ENCODE measurements at regions not wholly inside any gene's neighbourhood (a gene's known extent, or its start where the extent isn't known, plus 50 kb on each side); places are given as distances from the start of the nearest gene placed in this dataset.
A peak's percentile ranks its signal among the peaks of the same experiment; 100 is the strongest.

DNA sequence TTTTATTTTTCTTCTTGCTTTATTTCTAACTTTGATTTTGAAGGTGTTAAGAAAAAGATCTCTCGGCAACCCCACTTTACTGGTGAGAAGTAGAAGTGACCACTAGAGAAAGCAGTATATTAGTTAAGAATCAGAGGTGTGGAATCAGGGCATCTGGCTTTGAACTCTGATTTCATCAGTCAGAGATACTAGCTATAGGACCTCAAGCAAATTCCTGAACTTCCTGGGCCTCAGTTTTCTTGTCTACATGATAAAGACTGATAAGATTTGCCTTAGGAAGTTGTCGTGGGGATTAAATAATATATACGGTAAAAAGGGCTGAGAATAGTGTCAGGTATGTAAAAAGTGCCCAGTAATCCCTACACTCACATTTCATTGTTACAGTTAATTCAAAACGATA lies 440.3 kb upstream of the CRIM1 start:
- no peaks in the 10 kb centered on the region for H3K4me1 ChIP-seq
- TF ChIP-seq, protein P1, sequence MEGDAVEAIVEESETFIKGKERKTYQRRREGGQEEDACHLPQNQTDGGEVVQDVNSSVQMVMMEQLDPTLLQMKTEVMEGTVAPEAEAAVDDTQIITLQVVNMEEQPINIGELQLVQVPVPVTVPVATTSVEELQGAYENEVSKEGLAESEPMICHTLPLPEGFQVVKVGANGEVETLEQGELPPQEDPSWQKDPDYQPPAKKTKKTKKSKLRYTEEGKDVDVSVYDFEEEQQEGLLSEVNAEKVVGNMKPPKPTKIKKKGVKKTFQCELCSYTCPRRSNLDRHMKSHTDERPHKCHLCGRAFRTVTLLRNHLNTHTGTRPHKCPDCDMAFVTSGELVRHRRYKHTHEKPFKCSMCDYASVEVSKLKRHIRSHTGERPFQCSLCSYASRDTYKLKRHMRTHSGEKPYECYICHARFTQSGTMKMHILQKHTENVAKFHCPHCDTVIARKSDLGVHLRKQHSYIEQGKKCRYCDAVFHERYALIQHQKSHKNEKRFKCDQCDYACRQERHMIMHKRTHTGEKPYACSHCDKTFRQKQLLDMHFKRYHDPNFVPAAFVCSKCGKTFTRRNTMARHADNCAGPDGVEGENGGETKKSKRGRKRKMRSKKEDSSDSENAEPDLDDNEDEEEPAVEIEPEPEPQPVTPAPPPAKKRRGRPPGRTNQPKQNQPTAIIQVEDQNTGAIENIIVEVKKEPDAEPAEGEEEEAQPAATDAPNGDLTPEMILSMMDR (IDR thresholded peaks at IDR 0.05; ENCODE audit: low read depth, low read length): no peak
- no peaks in the 10 kb centered on the region for H3K9me3 ChIP-seq
- H3K4me3 ChIP-seq (ENCODE audit: low read depth, low read length): no peak overlapping the region
- no peaks in the 10 kb centered on the region for H3K27me3 ChIP-seq
- H3K36me3 ChIP-seq: no peaks in the 10 kb centered on the region
- no peak for DNase-seq

- TF ChIP-seq, protein P1 (IDR thresholded peaks at IDR 0.05; ENCODE audit: low read depth, low read length): no peak
- Histone ChIP-seq H3K4me1 (no peaks in the 10 kb centered on the region), H3K9me3 (no peaks in the 10 kb centered on the region), H3K4me3 (ENCODE audit: low read depth, low read length) (no peak overlapping the region), H3K27me3 (no peaks in the 10 kb centered on the region), H3K36me3 (no peaks in the 10 kb centered on the region)
- DNase-seq: no peak
Measured at GRCh38 chr2:35891936-35892335, 463.6 kb upstream of the CRIM1 start.

GRCh38 chr2:35891528-35891927 lies 464.1 kb upstream of the CRIM1 start:
- H3K4me3 ChIP-seq (ENCODE audit: low read depth, low read length): no peak overlapping the region
- TF ChIP-seq, protein P1 (IDR thresholded peaks at IDR 0.05; ENCODE audit: low read depth, low read length): no peak
- no peaks in the 10 kb centered on the region for H3K36me3 ChIP-seq
- H3K27me3 ChIP-seq: no peaks in the 10 kb centered on the region
- H3K4me1 ChIP-seq: no peaks in the 10 kb centered on the region
- no peak for DNase-seq
- H3K9me3 ChIP-seq: no peaks in the 10 kb centered on the region

- H3K4me3 ChIP-seq (ENCODE audit: low read depth, low read length): no peak overlapping the region
- no peaks in the 10 kb centered on the region for H3K9me3 ChIP-seq
- H3K4me1 ChIP-seq: no peaks in the 10 kb centered on the region
- TF ChIP-seq, protein P1 (IDR thresholded peaks at IDR 0.05; ENCODE audit: low read depth, low read length): no peak
- H3K27me3 ChIP-seq: no peaks in the 10 kb centered on the region
- no peak for DNase-seq
- H3K36me3 ChIP-seq: no peaks in the 10 kb centered on the region
Measured at GRCh38 chr2:35887146-35887545, 468.4 kb upstream of the CRIM1 start.

DNA sequence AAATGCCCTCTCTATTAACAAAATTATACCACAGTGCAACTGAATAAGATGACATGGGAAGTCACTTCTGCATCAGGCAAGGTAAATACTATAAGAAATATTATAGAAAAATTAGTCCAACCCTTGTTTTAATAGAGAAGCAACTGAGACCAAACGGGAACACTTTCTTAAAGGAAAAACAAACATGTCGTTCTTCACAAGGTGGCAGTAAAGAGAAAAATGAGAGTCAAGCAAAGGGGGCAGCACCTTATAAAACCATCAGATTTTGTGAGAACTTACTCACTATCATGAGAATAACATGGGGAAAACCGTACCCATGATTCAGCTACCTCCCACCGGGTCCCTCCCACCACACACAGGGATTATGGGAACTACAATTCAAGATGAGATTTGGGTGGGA lies 481.7 kb upstream of the CRIM1 start:
- Histone ChIP-seq H3K4me1 (no peaks in the 10 kb centered on the region), H3K27me3 (0 out of 2 replicates have a peak, but pooled peaks cover 3% of the 10 kb centered on the region), H3K36me3 (no peaks in the 10 kb centered on the region), H3K4me3 (ENCODE audit: low read depth, low read length) (no peak overlapping the region), H3K9me3 (no peaks in the 10 kb centered on the region)
- TF ChIP-seq, protein P1 (IDR thresholded peaks at IDR 0.05; ENCODE audit: low read depth, low read length): no peak
- no peak for DNase-seq

- TF ChIP-seq, protein P1 (IDR thresholded peaks at IDR 0.05; ENCODE audit: low read depth, low read length): peak; percentile 43
- no peak for DNase-seq
- no peak overlapping the region for H3K4me3 ChIP-seq (ENCODE audit: low read depth, low read length)
- H3K9me3 ChIP-seq: no peaks in the 10 kb centered on the region
- H3K27me3 ChIP-seq: 0 out of 2 replicates have a peak, but pooled peaks cover 3% of the 10 kb centered on the region
- H3K4me1 ChIP-seq: no peaks in the 10 kb centered on the region
- H3K36me3 ChIP-seq: no peaks in the 10 kb centered on the region
Measured at GRCh38 chr2:35871672-35872071, 483.9 kb upstream of the CRIM1 start.
